Bone marrow (tissue), 2 donors: ENCODE measurements at regions not wholly inside any gene's neighbourhood (a gene's known extent, or its start where the extent isn't known, plus 50 kb on each side); places are given as distances from the start of the nearest gene placed in this dataset.
"Not testable (repeated sequence)": the region's sequence is repeated elsewhere in the genome, so short reads cannot be mapped to it uniquely, and the experiment has no call there.

Experiments
- DNase-seq, 2 donors: peaks; one replicate each; lab custom pipeline; 2025; lab: John Stamatoyannopoulos, UW

- DNase-seq: no peak
Observed at GRCh38 chr4:34309383-34309906, 1934.9 kb downstream of the ARAP2 start.

- no peak for DNase-seq
Observed at GRCh38 chr4:34318773-34319172, 1925.5 kb downstream of the ARAP2 start.

DNA sequence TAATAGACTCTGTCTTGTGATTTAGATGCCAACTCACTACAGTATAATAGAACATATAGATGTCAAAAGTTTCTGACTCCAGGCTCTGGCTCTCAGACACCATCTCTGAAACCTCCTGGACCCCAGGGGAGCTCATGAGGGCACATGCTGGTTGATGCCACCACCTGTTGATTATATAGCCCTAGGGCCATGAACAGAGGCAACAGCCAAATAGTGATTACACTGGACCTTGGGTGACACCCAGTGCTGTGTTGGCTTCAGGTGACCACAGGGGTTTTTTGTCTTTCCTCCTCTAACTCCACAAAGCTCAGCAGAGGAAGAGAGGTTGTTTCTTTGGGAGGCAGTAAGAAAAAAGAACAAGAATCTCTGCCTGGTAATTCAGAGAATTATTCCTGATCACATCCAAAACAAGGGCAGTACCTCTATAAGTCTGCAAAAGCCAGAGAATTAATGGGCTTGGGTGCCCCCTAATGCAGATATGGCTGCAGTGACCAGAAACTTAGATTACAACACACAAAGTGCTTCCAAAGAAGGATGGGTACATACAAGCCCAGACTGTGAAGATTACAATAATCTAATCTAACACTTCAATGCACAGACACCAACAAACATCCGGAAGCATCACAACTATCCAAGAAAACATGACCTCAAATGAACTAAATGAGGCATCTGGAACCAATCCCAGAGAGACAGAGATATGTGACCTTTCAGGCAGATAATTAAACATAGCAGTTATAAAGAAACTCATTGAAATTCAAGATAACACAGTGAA lies 1920.6 kb downstream of the ARAP2 start:
- DNase-seq: no peak

GRCh38 chr4:34328939-34329338 lies 1915.4 kb downstream of the ARAP2 start:
- no peak for DNase-seq

DNA sequence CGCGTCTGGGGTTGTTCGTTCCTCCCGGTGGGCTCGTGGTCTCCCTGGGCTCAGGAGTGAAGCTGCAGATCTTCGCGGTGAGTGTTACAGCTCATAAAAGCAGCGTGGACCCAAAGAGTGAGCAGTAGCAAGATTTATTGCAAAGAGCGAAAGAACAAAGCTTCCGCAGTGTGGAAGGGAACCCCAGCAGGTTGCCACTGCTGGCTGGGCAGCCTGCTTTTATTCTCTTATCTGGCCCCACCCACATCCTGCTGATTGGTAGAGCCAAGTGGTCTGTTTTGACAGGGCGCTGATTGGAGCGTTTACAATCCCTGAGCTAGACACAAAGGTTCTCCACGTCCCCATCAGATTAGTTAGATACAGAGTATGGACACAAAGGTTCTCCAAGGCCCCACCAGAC lies 1909.2 kb downstream of the ARAP2 start:
- DNase-seq: not testable (repeated sequence)

DNA sequence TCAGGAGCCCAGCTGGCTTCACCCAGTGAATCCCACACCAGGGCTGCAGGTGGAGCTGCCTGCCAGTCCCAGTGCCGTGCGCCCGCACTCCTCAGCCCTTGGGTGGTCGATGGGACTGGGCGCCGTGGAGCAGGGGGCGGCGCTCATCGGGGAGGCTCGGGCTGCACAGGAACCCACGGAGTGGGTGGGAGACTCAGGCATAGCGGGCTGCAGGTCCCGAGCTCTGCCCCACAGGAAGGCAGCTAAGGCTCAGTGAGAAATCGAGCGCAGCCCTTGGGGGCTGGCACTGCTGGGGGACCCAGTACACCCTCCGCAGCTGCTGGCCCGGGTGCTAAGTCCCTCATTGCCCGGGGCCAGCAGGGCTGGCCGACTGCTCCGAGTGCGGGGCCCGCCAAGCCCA lies 1908.8 kb downstream of the ARAP2 start:
- DNase-seq: not testable (repeated sequence)

DNA sequence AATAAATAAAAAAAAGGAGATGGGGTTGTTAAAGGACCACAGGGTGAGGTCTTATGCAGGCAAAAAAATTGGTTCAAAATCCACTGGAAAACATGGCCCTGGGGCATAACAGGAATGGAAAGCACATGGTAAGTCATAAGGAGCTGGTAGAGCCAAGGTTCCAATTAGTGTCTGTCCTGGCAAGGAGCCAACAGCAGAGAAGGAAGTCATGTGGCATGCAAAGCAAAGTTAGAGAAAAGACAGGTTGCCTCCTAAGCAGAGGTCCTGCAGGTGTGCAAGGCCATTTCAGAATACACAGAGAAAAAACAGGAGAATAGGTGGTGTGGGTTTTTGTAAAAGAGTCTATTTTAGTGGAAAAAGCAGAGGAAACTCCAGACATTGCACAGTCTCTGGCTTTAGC lies 1881.7 kb downstream of the ARAP2 start:
- DNase-seq: no peak

DNA sequence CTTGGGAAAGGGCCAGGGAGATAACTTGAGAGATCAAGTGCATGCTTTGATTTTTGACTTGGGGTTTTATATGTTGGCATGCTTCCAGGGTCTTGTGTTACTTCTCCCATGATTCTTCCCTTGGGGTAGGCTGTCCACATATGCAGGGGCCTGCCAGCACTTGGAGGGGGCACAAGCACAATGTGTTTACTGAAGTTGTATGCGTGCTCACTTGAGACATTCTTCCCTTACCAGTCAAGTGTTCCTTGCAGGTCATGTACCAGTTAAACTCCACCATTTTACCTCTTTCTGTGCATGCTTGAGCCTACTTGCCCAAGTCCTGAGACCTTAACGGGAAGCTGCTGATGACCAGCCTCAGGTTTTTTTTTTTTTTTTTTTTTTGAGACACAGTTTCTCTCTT lies 1880.5 kb downstream of the ARAP2 start:
- no peak for DNase-seq

- no peak for DNase-seq
Observed at GRCh38 chr4:34365946-34366345, 1878.4 kb downstream of the ARAP2 start.

DNA sequence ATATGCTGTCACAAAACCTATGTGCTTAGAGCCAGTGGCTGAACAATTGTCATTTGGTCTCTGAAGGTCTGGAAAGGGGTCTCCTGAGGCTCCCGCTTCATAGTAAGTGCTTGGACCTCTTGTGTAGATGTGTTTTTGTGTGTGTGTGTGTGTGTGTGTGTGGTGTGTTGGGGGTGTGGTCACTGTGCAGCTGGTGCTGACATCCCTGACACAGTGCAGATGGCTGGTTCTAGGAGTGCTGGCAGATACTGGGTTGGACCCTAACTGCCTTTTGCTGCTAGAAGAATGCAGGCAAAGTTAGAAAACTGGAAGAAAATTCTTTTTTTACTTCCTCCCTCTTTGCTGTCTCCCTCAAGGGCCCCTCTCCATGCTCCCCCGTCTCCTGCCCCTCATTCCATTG lies 1872.6 kb downstream of the ARAP2 start:
- DNase-seq: no peak

DNA sequence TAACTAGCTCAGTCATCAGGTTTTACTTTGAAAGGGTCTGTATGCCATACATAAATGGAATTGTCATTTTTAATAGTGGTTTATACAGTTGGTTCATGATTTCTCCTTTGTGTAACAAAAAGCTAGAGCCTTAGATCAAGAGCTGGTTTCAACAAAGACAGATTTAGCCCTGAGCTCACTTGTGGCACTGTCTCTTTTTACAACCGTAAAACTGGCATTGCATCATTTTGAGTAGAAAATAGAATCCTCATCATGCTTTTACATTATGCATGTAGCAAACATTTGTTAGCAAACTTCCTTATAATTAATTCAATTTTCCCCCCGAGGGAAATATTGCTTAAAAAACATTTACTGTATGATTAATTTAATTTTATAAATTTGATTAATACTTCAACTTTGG lies 1871.5 kb downstream of the ARAP2 start:
- DNase-seq: no peak

GRCh38 chr4:34373456-34373855 lies 1870.9 kb downstream of the ARAP2 start:
- no peak for DNase-seq

DNA sequence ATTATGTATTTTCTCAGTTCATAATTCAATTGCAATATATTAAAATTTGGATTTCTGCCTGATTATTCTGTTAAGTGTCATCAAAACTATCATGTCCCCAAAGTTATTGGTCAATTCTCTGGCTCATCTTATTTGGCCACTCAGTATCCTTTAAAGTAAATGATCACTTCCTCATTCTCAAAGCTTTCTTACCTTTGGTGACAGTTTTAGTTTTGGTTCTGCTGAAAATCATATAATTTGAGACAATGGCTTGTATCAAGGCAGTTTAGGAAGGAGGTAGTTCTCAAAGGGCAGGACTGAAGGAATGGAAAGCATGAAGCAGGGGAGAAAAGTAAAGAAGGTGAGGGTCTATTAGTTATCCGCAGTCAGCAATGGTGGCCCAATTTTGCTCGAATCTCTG lies 1832.1 kb downstream of the ARAP2 start:
- no peak for DNase-seq

DNA sequence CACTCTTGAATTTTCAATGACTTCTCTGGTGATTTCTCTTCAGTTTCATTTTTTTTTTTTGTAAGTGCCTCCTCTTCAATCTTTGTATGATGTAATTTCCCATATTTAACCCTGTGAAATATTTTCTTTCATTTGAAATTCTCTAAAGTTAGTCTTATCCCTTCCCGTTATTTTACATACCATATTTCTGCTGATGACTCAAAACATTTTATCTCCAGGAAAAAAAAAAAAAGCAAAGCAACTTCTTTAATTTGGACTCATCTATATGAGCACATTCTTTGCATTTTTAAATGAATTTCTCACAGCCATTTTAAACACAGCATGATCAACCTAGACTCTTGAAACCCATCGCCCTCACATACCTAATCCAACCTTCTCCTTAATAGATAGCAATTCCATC lies 1831.4 kb downstream of the ARAP2 start:
- DNase-seq: no peak

- no peak for DNase-seq
Observed at GRCh38 chr4:34417160-34417559, 1827.2 kb downstream of the ARAP2 start.

- DNase-seq: no peak
Observed at GRCh38 chr4:34419871-34420270, 1824.4 kb downstream of the ARAP2 start.

- DNase-seq: no peak
Observed at GRCh38 chr4:34422472-34423175, 1821.7 kb downstream of the ARAP2 start.

- DNase-seq: no peak
Observed at GRCh38 chr4:34432706-34433105, 1811.6 kb downstream of the ARAP2 start.

DNA sequence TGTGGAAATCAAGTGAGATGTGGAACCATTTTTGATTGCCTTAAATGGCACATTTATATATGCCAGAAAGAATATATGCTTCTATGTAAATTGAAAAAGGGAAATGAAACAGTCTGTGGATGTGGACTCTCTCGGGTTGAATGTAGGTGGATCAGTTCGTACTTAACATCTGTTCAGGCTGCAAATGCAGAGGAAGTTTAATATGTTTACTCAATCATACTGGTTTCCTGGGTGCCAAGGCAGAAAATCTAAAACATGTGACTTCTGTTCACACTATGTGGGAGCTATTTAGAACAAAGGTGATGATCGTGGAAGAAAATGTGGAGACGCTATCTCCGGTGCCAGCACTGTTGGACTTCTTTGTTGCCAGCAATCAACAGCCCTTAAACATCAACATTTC lies 1809.9 kb downstream of the ARAP2 start:
- DNase-seq: not testable (repeated sequence)

DNA sequence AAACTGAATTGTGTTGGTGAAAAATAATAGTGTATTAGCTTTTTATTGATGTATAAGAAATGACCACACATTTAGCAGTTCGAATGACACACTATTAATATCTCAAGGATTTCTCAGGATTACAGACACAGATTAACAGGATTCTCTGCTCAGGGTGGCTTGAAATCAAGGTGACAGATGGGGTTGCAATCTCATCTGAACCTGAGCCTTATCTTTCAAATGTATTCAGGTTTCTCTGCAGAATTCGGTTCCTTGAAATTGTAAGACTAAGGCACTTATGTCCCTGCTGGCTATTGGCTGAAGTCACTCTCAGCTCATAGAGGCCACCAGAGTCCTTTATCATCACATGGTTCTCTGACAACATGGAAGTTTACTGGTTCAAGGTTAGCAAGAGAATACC lies 1780.1 kb downstream of the ARAP2 start:
- DNase-seq: no peak

DNA sequence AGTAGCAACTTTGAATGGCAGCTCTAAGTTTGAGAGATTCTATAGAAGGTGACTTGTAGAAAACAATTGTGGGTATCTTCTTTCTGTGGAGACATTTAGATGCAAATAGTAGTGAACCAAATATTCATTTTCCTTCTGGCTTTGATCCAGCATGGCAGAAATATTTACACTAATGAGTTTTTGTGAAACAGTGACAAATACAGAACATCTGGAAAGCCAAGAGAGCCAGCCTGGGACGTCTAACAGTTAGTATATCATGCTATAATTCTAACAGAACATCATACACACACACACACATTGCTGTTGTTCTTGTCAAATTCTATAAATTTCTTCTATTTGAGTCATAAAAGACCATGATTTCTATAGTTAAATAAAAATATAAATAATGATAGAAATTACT lies 1777.9 kb downstream of the ARAP2 start:
- no peak for DNase-seq

GRCh38 chr4:34469516-34469915 lies 1774.8 kb downstream of the ARAP2 start:
- no peak for DNase-seq

DNA sequence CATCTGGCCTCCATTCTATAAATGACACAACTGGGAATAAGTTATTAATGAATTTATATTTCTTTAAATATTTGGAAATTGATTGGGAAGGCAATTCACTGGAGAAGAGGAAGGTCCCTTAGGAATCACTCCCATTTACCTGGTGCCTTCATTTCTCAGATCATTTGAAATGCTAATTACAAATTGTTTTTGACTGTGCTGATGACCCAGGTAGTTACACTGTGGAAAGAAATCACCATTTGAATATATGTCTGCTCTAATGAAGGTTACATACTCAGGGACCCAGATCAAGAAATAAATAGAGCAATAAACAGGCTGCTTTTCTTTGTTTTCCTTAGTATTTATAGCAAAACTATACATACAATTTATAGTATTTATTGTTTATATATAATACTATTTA lies 1759.1 kb downstream of the ARAP2 start:
- no peak for DNase-seq
